ENCODE measurements at regions not wholly inside any gene's neighbourhood (a gene's known extent, or its start where the extent isn't known, plus 50 kb on each side); places are given as distances from the start of the nearest gene placed in this dataset.

DNA sequence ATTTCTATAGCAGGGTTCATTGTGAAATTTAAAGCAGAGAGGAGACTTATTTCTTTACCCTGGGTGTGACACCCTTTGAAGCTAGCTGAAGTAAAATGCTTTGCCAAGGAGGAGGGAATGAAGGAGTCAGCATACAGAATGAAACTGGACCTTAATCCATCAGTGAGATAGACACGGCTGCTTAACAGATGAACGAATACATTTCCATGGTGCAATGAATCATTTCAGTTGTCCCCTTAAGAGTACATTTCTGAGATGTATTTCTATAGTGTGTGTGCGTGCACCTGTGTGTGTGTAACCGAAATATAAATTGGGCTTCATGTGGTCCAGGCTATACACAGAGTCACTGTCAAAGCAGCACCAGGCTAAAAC is 73.8 kb upstream of the CD93 start:
- no peaks in the 10 kb centered on the region for H3K27me3 ChIP-seq (ENCODE audit: control insufficient read depth in 2 of 2, insufficient read depth in 2 of 2, low read length in 2 of 2)
- FAIRE-seq (no peak), DNase-seq (ENCODE audit: low read depth, low spot score) (no peak)
- peak overlapping the region; percentile 37 for H3K4me2 ChIP-seq (ENCODE audit: insufficient read depth, low read length)
- no peaks in the 10 kb centered on the region for H3K36me3 ChIP-seq (ENCODE audit: control insufficient read depth in 2 of 2, extremely low read depth in 1 of 2, insufficient read depth in 2 of 2, low read length in 2 of 2)
- H3K9me1 ChIP-seq (replicated peaks; ENCODE audit: control insufficient read depth, extremely low read depth, insufficient read depth, low read length), result no peaks in the 10 kb centered on the region
- TF ChIP-seq MAX (IDR thresholded peaks at IDR 0.05; ENCODE audit: insufficient read depth, insufficient read length) (no peak), POLR2A (IDR thresholded peaks at IDR 0.05; ENCODE audit: low read depth, low read length) (no peak), GATA2 (IDR thresholded peaks at IDR 0.05; ENCODE audit: insufficient read depth, insufficient read length, low read depth, low read length) (no peak), EZH2 (IDR thresholded peaks at IDR 0.05; ENCODE audit: borderline replicate concordance, low read depth, low read length, severe bottlenecking) (no peak), FOS (IDR thresholded peaks at IDR 0.05; ENCODE audit: borderline replicate concordance, insufficient read depth, low read length) (no peak), JUN (IDR thresholded peaks at IDR 0.05; ENCODE audit: borderline replicate concordance, insufficient read depth, insufficient read length, low read depth) (no peak)
- TF ChIP-seq, protein P1, sequence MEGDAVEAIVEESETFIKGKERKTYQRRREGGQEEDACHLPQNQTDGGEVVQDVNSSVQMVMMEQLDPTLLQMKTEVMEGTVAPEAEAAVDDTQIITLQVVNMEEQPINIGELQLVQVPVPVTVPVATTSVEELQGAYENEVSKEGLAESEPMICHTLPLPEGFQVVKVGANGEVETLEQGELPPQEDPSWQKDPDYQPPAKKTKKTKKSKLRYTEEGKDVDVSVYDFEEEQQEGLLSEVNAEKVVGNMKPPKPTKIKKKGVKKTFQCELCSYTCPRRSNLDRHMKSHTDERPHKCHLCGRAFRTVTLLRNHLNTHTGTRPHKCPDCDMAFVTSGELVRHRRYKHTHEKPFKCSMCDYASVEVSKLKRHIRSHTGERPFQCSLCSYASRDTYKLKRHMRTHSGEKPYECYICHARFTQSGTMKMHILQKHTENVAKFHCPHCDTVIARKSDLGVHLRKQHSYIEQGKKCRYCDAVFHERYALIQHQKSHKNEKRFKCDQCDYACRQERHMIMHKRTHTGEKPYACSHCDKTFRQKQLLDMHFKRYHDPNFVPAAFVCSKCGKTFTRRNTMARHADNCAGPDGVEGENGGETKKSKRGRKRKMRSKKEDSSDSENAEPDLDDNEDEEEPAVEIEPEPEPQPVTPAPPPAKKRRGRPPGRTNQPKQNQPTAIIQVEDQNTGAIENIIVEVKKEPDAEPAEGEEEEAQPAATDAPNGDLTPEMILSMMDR (IDR thresholded peaks at IDR 0.05; ENCODE audit: extremely low read depth in 1 of 2, insufficient read depth in 1 of 2, low read depth in 1 of 2, low read length in 2 of 2), result no peak
- no peaks in the 10 kb centered on the region for H3K79me2 ChIP-seq (ENCODE audit: control insufficient read depth, insufficient read depth, low read length)
- peaks cover 44% of the 10 kb centered on the region for H3K4me1 ChIP-seq (ENCODE audit: control insufficient read depth, extremely low read depth, insufficient read depth, low read length)
- H3K27ac ChIP-seq (ENCODE audit: insufficient read depth, low read depth, low read length), result no peak overlapping the region
- ChIA-PET CTCF (interaction anchor here (0.7 to 9.7 kb wide), 10 partner anchors 10 to 468 kb away, joined by 3 to 38 read pairs (median 6); no protein-coding TSS in a partner anchor), POLR2A (interaction anchor here (1.5 kb wide), 1 partner anchor 19 kb away, joined by 3 read pairs; no protein-coding TSS in a partner anchor)
- H4K20me1 ChIP-seq (replicated peaks; ENCODE audit: control insufficient read depth, extremely low read depth, insufficient read depth, low read length), result no peaks in the 10 kb centered on the region
- no peaks in the 10 kb centered on the region for H3K9me3 ChIP-seq (replicated peaks; ENCODE audit: control insufficient read depth, insufficient read depth, low read length)
- BruUV-seq (replicated peaks), result TSS peak; percentile 42
- no peak overlapping the region for H3K4me3 ChIP-seq (replicated peaks in 1 of 3; ENCODE audit: insufficient read depth in 1 of 3, low read depth in 1 of 3, low read length in 3 of 3)
- dilution Hi-C loops (cut with MboI; ENCODE audit: extremely low pct_ligation_motif_present, low sequenced_read_pairs) (no loop called here), intact Hi-C loops (cut with micrococcal nuclease) (no loop called here)
- H2AFZ ChIP-seq (ENCODE audit: low read depth, low read length), result peak overlapping the region; percentile 43
- no peak overlapping the region for H3K9ac ChIP-seq (replicated peaks; ENCODE audit: extremely low read depth, insufficient read depth, low read length)

All from endothelial cell of umbilical vein (primary cell).